CD4-positive, alpha-beta T cell treated with Interleukin-4 for 1 hour (primary cell): ENCODE measurements at regions not wholly inside any gene's neighbourhood (a gene's known extent, or its start where the extent isn't known, plus 50 kb on each side); places are given as distances from the start of the nearest gene placed in this dataset.

Experiments used
- DNase-seq, 2 donors: peaks; one replicate each; pipeline ENCODE4 v3.0.0-alpha.2; 2020 to 2022

DNA sequence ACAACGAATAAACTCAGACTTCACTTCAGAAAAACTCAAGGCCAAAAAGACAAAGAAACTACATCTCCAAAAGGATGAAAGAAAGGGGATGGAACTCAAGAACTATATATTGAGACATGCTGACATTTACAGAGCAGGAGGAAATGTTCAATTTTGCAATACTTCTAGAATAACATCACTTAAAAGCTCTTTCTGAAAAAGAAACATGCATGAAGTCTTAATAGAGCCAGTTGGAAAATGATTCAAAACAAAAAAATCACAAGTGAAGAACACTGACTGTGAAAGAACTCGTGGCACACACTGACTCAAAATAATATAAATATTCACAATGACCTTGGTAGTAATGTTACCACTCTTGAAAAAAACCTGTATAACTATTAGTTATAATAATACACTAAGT, 267.8 kb upstream of the NREP start:
- no peak for DNase-seq

DNA sequence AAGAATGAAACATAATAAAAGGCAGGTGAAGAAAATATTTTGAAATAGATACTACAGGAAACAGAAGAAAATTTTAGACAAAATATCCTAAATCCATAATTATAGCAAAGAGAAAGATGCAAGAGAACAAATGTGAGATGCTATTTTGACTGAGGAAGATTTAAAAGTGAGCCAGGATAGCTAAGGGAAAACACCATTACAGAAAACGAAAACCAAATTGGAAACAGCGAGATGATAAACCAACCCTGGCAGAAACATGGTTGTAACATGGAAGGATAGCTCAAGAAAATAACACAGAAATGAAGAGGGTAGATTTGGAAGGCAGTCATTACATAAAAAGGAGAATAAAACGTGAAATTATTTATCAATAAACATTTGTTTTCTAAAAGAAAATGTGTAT, 267.2 kb upstream of the NREP start:
- no peak for DNase-seq

DNA sequence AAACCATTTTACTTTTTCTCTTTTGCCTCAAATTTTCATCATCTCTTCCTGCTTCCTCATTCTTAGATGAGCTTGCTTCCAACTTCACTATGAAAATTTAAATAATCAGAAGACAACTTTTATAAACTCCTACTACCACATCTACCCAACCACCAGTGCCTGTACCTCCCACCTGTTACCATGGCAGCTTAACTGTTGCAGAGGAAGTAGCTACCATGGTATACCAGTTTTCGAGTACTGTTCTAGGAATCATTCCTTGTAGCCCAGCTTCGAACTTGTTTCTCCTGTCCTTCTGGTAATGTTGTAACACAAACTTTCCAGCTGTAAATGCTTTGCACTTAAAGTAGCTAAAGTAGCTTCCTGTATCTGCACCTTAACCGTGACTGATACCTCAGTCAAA, 266.8 kb upstream of the NREP start:
- no peak for DNase-seq

DNA sequence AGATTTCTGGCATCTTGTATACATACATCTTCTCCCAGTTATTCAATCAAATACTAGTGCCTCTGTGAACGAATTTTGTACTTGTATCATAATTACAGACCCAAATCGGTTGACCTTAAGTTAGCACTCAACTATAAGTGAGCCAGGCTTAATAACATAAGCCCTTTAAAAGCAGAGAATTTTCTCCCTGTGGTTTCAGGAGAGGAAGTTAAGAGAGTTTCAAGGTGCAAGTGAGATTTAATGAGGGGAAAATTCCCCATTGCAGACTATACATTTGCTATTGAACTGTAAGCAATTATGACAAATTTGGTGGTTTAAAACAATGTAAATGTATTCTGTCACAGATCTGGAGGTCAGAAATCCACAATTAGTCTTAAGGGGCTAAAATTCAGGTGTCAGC, 261.9 kb upstream of the NREP start:
- DNase-seq = no peak

DNA sequence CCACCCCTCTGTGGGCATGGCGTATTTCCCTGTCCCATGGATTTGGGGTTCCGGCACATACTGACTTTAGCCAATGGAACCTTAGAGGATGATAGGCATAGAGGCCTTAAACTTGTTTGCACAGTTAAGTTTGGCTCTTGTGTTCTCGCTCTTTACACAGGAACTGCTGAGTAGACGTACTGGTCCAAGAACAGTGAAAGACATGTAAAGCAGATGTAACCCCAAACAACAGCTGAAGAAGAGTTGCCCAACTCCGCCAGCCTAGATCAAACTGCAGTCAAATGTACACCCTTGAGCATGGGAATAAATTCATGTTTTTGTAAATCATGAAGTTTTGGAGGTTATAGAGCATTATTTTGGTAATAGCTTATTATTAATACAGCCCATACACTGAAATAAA, 260.0 kb upstream of the NREP start:
- no peak for DNase-seq

DNA sequence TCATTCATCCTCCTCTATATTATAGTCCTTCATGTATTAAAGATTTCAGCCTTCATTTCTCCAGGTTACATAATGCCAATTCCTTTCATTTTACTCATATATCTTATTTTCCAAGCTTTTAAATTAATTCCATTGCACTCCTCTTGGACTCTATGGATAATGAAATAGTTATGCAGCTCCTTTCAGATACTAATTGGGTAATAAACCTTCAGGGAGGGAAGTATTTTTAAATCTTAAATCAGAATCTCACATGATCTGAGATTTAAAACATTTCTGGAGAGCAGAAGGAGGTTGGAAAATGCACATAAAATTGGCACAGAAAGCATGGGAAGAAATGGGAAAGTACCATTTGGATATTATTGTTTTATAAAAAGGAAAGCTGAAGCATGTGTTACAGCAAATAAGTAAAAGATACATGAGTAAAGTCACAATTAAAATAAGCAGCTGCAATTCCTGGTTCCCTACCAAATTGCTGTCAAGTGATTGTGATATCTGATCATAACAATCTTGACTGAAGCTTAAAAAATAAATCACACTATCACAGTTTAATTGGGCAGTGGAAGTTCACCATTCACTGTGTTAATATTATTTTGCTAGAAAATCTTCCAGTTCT, 257.9 kb upstream of the NREP start:
- no peak for DNase-seq

DNA sequence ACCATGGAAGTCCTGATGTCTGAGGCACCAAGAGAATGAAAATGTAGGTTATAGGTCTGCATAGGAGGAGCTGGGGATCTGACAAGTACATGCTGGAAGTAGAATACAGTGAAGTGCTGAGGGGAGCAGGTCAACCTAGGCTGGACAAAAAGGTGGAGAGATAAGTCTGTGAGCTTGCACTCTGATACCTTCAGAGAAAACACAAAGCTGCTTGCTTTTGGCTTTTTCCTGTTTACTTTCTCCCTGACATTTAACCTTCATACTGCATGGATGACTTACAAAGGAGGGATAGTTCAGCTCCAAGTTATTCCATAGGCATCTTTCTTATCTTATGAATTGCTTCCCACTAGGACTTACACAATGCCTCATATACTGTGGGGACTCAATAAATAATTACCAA, 256.7 kb upstream of the NREP start:
- DNase-seq = no peak

DNA sequence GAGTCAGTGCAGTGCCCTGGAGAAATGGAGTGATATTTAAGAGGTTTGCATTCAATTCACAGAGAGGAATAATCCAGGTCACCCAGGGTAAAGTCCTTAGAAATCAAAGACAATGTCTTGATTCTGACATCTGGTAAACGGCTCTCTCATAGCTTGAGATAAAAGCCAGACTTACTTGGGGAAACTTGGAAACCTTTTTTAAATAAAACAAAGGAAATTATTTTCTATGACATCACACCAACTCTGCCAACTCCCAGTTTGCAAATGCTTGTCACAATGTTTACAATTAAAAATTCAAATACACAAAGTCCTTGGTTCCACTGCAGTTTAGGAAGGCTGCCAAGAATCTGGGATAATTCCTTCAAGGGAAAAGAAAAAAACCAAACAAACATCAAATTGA, 255.1 kb upstream of the NREP start:
- DNase-seq = no peak

DNA sequence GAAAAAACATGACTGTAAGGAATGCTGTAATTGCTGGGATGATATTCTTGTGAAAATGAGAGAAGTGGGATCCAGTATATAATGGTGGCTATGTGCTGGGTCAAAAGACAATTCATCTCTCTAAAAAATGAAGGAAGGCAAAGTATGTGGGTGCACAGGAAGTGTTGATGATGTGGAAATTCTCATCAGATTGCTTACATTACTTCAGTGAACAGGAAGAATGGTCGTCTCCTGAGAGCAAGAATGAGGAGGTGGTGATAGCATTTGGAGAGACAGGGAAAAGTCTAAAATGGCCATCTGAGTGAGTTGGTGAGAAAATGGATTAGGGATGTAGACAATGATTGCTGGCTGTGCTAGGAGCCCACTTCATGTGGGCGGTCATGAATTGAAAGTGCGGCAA, 253.5 kb upstream of the NREP start:
- DNase-seq = no peak

DNA sequence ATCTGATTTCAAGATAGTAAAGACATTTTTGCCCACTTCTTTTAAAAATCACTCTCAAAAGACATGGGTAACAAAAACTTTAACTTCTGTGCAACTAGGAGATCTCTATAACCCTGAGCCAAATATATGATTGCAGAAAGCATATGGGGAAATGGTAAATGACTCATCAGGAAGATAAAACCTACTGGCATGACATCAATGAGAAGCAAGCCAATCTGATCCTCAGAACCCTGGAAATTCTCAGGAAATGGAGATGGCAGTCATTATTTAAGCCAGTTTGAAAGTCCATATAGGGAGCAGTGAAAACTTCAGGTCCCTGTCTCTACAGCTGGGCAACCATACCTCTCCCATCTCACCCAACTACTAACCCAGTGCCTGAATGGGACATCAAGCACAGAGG, 249.7 kb upstream of the NREP start:
- no peak for DNase-seq

DNA sequence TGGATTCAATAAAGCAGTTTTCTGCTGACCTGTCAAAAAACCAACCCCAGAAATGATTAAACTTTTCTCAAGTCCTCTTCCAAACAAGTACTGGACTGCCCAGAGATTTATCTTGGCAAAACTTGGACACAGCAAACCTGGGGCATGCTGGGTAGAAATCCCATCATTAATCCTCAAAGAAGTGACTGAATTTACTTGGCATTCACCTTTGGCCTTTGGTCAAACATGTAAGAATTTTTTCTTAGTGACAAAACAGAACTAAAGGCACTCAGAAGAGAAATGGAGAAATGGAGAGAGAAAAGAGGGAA, 248.6 kb upstream of the NREP start:
- no peak for DNase-seq

DNA sequence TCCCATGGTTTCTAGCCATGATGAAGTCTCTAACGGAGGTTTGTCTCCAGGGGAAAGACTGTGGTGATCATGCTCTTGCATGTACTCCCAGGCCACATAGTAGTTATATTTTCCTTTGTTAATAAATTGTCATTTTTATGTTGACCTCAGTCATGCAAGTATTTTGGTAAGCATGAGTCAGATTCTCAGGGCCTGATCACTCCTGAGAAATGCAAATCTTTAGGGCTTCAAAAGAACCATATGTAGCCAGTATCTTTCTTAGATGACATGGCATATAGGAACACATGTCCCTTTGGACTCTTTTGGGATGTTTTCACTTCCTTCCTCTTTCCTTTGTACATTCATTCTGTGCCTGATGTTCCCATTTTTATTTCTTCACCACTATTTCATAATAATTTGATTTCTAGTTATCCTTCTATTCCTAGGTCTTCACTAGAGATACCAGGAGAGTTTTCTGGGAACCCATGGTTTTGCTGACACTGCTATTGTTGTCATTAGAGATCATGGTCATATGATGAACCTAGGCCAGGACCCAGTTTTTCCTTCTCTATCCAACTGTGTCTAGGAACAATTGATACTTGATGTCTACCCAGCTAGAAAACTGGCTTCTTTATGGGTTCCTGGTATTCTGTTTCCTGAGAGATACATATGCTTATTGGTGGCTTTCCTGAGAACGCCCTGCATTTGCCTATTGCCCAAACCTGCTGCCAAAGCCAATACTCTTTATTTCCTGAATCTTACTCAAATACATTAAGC, 248.1 kb upstream of the NREP start:
- no peak for DNase-seq

DNA sequence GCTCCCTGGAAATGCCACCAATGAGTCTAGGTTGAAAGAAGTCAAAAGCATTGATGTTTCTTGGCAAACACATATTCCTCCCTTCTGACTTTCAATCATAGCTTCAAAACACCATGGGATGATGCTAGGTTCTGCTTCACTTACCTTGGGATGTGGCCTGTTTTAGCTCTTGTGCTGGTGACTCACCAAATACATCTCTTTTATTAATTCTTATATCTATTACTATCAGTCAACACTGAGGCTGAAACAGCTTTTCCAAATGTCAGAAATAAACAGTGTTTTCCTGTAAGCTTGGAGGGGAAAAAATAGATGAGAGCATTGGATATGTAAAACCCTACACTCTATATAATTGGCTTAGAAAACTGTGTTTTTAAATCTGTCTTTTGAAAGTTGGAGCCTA, 245.4 kb upstream of the NREP start:
- no peak for DNase-seq

DNA sequence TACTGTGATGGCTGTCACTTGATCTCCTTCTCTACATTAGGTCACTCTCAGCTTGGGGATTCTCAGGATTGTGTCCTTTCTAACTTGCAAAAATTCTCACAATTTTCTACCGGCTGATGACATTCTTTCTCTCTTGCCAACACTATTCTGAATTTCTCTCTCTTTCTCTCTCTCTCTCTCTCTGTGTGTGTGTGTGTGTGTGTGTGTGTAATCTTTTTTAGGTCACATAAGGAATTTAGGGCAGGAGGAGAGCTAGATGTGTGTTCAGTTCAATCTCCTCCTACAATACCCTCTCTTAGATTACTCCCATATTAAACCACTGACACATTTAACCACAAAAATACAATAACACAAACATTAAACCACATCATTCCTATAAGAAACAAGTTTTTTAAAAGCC, 242.3 kb upstream of the NREP start:
- DNase-seq = no peak

DNA sequence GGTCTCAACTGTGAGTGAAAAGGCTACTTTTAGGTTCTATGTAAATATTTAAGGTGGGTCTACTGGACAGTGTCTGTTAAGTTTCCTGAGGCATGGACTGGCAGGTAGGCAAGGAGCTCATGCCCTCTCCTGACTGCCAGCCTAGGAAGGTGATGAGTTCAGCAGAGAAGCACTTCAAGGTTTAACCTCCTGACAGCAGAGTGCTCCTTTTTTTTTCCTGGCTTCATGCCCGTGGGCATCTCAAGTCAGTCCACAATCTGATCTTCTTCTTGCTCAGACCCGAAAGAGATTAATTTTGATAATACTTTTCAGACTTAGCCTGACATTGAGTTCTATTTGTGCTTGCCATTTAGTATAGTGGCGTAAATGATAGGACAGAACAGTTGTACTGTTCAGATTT, 241.9 kb upstream of the NREP start:
- no peak for DNase-seq

DNA sequence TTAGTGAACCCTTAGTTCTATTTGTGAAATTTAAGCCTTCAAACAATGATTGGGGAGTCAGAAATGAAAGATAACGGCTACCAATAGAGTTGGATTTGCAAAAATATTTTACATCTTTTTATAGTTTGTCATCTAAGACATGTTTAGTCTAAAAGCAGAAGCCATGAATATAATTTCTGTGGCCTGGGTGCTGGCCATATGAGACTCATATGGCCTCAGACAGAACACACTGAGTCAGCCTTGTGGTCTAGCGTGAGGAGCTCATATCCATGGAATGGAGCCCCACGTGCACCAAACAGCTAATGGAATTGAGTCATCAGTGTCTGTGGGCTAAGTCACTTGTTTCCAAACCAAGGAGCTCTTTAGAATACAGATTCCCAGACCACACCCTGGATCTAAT, 240.7 kb upstream of the NREP start:
- DNase-seq = no peak

DNA sequence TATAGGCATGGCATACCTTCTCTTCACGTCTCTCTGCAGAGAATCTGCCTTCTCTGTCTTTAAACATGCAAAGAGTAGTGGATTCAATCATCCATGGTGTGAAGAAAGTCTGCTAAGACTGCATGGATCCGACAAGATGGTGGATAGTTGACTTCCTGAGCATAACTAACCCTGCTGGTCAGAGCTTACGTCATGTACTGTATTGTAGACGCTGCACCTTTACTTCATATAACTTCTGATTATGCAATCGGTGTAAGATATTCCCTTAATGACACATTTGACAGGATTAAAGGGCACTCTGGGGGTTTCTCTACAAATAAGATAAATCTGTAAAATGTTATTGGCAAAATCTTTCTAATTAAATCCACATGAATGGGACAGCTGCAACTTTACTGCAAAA, 240.3 kb upstream of the NREP start:
- no peak for DNase-seq

DNA sequence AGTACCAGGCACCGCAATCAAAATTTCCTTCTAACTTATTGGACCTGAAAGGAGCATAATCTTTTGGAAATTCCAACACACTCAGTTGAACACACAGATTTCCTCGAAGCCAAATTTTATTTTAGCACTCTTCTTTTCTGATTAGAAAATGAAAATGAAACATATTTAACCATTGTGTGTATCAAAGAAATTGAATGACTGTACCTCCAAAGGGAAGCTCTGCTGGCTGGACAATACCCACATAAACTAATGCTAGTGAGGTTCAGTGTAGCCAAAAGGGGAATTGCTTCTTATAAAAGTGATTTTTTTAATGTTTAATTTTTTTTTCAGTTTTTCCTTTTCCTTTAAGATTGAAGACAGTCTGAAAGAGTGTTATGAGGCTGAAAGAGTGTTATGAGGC, 239.6 kb upstream of the NREP start:
- no peak for DNase-seq

DNA sequence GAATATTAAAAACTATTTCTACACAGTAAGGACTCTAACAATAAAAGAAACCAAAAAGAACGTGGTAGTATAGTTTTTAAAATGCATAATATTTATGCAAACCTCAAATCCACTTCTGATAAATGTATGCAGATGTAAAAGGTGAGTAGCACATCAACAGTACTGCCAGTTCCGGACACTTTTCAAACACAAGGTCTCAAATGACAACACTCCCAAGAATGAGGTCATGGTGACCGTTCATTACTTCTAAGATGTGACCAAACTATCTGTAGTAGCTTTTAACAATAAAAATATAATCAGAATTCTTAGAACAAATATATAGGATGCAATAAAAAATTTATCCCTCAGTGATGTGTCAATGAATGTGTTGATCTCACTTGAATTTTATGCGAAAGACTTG, 238.7 kb upstream of the NREP start:
- DNase-seq = no peak

DNA sequence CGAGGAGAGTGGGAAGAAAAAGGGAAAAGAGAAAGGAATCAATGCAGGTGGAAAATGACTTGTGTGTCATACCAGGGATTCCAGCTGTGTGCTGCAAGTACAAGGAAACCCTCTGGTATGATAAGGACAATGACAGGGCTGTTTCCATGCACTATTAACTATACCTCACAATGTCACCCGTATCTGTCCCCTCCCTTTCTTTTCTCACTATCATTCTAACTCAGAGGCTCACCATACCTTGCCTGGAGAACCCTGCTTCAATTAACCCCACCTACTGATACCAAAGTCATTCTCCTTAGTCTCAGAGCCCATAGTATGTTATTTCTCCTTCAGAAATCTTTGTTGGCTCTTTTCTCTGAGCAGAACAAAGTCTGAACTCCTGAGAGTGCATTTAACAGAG, 236.2 kb upstream of the NREP start:
- no peak for DNase-seq

DNA sequence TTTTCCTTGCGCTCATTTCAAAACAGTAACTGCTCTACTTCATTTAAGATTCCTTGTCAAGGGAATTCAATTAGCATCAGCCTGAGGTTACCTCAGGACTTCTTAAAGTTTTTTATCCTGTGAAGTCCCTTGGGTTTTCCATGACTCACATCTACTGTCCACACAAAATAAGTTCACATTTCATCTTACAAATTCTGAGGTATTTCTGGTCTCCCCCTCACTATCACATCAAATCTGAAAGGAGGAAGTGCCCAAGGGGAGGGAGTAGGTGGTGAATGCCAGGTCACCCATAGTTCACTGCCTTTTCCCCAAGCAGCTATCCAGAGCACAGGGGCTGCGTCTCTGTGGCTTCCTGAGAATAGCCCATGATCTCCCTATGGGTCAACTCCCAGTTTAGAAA, 227.1 kb upstream of the NREP start:
- DNase-seq = no peak

DNA sequence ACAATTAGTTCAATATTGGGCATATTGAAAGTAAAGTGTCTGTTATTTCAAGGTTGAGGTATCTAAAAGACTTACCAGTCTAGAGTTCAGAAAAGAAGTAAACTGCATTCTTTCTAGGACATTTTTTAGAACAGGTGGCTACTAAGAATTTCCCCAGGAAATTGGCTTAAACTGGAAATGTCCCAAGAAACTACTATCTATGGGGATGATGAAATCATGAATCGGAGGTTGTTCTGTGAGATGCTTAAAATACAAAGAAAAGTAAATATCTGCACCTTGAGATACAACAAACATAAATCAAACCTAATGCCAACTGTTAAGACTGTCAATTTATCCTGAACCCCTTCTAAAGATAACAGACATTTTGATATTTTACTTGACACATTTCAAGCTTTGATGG, 226.5 kb upstream of the NREP start:
- DNase-seq = no peak

DNA sequence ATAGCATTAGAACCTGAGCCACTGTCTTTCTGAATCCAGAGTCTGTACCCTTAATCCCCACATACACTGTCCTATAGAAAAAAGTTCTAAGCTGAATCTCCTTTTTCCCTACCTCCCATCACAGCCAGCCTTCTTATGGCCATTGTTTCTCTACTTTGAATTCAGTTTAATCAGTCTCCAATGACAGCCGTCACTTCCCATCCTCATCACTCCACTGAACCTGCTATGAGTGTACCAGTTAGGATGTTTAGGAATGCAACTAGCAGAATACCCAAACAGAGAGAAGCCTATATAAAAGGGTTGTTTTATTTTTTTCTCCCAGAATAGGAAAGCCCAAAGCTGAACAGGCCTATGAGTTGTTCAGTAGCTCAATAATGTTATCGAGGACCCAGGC, 220.4 kb upstream of the NREP start:
- DNase-seq = no peak

DNA sequence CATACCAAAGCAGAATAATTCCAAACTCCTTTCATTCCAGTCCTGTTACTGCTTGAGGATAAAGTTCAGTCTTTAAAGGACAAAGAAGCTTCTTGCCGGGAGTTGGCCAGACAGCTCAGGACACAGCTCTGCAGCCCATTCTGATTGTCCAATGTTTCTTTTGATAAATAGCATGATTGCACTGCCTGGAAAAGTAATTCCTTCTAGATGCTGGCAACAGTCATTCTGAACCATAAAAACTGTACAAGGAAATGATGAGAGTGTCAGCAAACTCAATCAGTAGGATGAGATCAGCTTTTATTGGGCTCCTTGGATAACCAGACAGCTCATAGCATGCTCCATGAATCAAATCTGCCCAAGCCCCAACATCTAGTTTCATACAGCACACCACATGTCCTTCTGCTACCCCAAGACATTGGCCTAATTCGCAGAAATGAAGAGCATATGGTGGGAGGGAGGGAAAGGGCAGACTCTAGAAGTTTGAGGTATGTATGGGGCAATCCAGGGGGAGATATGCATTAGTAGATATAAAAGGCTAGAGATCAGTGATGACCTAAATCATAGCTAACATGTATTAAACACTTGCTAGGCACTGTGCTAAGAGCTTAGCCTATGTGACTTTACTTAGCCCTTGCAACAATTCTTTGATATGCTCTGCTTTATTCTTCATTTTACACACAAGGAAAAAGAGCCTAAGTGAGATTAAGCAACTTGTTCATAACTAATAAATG, 219.9 kb upstream of the NREP start:
- no peak for DNase-seq

DNA sequence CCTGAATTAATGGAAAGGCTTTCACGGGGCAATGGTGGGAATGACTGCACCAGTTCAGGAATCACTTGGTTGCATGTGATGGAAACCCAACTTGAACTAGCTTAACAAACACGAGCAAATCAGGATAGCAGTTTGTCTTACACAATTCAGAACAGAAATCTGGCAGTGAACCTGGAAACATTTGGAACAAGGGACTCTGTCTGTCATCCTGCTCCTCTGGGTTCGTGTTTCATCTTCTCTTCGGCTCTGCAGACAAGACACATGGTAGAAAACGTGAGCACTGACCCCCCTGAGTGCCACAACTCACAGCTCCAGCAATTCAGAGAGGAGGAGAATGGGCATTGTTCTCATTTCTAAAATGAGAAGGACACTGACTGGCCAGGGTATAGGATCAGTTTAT, 218.1 kb upstream of the NREP start:
- no peak for DNase-seq
